ENCODE measurements at regions not wholly inside any gene's neighbourhood (a gene's known extent, or its start where the extent isn't known, plus 50 kb on each side); places are given as distances from the start of the nearest gene placed in this dataset.

DNA sequence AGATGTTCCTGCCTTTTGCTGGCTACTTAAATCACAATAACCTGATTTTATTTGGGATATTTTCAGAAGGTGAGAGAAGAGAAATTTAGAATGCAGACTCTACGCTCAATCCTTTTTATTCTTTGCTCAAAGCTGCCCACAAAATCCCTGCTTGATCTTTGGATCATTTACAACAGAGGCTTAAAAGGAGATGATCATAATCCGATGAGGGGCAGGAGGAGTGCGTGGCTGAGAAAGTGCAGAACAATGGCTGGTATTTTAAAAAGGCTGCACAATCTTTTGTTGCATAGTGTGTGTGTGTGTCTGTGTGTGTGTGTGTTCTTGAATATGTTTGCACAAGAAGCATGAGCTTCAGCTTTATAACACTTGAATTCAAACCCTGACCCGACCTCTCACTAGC is 256.3 kb upstream of the MYT1L start:
- no peak for TF ChIP-seq SIN3A (conservative IDR thresholded peaks at IDR 0.05 in 1 of 2, IDR thresholded peaks at IDR 0.05 in 1 of 2; ENCODE audit: low read depth in 1 of 2, low read length in 2 of 2)
- no peak for TF ChIP-seq CTCF (IDR thresholded peaks at IDR 0.05; ENCODE audit: control extremely low read depth in 1 of 3, insufficient read depth in 1 of 3, low read depth in 1 of 3, low read length in 3 of 3)
- no peak for TF ChIP-seq EZH2 (IDR thresholded peaks at IDR 0.05; ENCODE audit: low read depth, low read length, severe bottlenecking)
- TF ChIP-seq, protein P1, sequence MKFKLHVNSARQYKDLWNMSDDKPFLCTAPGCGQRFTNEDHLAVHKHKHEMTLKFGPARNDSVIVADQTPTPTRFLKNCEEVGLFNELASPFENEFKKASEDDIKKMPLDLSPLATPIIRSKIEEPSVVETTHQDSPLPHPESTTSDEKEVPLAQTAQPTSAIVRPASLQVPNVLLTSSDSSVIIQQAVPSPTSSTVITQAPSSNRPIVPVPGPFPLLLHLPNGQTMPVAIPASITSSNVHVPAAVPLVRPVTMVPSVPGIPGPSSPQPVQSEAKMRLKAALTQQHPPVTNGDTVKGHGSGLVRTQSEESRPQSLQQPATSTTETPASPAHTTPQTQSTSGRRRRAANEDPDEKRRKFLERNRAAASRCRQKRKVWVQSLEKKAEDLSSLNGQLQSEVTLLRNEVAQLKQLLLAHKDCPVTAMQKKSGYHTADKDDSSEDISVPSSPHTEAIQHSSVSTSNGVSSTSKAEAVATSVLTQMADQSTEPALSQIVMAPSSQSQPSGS (IDR thresholded peaks at IDR 0.05; ENCODE audit: low read length): no peak
- TF ChIP-seq POLR2AphosphoS5 (IDR thresholded peaks at IDR 0.05; ENCODE audit: low read depth, low read length): no peak
- TF ChIP-seq CEBPB (IDR thresholded peaks at IDR 0.05; ENCODE audit: low read depth, low read length): no peak
- no peak for TF ChIP-seq SP1 (IDR thresholded peaks at IDR 0.05; ENCODE audit: low read depth, low read length)

Data from H1 (cell line).